HG02588 (cell line): ENCODE measurements at regions not wholly inside any gene's neighbourhood (a gene's known extent, or its start where the extent isn't known, plus 50 kb on each side); places are given as distances from the start of the nearest gene placed in this dataset.
"Not testable (repeated sequence)": the region's sequence is repeated elsewhere in the genome, so short reads cannot be mapped to it uniquely, and the experiment has no call there.

Experiments used
- ATAC-seq: cut with Tn5 transposase; IDR thresholded peaks from one replicate; pipeline ENCODE4 v1.9.1; 2021; ENCODE audit warnings: mild to moderate bottlenecking, moderate library complexity; ENCODE audit not compliant: unreplicated experiment

DNA sequence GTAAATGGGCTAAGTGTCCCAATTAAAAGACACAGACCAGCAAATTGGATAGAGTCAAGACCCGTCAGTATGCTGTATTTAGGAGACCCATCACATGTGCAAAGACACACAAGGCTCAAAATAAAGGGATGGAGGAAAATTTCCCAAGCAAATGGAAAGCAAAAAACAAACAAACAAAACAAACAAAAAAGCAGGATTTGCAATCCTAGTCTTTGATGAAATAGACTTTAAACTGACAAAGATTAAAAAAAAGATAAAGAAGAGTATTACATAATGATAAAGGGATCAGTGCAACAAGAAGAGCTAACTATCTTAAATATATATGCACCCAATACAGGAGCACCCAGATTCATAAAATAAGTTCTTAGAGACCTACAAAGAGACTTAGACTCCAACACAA is 429.6 kb downstream of the MAT2B start:
- not testable (repeated sequence) for ATAC-seq

DNA sequence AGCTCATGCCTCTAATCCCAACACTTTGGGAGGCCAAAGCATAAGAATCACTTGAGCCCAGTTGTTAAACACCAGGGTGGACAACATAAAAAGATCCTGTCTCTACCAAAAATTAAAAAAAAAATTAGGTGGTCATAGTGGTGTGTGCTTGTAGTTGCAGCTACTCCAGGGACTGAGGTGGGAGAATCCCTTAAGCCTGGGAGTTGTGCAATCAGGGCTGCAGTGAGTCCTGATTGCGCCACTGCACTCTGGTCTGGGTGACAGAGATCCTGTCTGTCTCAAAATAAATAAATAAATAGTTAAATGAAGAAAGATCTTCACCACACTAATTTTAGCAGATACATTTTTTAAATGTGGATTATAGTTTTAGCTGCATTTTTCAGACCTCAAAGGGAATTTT is 433.2 kb downstream of the MAT2B start:
- ATAC-seq: no peak

DNA sequence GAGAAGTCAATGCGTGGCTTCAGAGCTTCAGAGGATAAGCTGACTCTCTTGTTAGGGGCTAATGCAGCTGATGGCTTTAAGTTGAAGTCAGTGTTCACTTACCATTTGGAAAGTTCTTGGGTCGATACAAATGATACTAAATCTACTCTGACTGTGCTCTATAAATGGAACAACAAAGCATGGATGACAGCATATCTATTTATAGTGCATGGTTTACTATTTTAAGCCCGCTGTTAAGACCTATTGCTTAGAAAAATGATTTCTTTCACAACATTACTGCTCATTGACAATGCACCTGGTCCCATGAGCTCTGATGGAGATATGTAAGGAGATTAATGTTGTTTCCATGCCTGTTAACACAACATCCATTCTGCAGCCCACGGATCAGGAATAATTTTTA is 435.7 kb downstream of the MAT2B start:
- ATAC-seq: no peak

DNA sequence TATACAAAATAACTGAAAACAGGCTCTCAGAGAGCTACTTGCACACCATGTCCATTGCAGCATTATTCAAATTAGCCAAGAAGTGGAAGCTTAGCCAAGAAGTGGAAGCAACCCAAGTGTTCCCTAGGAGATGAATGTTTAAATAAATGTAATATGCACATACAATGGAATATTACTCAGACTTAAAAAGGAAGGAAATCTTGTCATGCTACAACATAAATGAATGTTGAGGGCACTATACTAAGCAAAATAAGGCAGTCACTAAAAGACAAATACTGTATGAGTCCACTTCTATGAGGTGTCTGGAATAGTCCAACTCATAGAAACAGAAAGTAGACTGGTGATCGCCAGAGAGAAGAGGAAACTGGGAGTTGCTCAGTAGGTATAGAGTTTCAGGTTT is 438.1 kb downstream of the MAT2B start:
- ATAC-seq: peak; percentile 53

DNA sequence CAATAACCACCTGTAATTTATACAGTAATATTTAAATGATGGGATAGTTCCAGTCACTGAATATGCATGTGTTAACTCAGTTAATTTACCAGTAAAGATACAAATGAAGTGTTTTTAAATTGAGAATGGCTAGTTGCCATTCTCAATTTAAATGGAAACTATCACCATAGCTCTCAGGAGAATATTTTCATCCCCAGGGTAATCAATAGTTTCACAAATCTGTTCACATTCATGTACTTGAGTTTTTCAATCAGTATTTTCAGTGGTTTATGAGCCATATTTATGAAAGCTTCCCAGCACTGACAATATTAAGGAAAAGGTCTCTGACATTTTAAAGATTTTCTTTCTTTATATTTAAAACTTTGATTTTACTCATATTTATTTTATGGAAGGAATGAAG is 439.3 kb downstream of the MAT2B start:
- ATAC-seq: no peak

DNA sequence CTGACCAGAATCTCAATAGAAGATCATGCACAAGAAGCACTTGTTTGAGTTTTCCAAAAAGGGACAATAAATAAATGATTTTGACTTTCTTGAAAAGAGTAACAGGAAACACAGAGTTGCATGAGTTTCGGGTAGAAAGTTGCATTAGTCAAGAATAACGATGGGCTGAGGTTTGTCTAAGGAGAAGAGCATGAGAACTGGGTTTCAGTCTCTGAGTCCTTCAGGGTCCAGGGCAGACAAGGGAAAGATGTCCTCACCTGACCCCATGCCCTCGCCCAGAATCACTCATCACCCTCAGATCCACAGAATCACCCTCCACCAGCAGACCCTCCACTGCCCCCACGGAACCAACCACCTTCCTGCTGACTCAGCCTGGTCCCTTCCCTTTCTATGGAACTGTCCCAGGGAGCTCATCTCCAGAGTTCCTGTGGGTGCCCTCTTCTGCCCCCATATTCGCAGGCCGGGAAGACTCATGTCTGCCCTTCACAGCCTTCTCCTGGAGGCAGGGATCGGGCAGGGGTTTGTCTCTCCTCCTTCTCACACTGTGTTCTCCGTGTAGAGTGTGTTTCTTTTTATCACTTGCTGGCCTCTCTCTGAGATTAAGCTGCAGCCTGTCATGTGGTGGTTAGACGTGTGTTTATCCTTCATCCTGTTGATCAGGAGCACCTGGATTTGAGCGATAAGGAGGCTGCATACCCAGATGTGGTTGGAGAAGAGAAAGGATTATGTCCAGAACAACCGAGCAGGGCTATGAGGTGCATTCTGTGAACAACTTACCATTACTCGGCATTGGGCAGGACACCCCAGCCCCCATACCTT is 442.6 kb downstream of the MAT2B start:
- no peak for ATAC-seq

DNA sequence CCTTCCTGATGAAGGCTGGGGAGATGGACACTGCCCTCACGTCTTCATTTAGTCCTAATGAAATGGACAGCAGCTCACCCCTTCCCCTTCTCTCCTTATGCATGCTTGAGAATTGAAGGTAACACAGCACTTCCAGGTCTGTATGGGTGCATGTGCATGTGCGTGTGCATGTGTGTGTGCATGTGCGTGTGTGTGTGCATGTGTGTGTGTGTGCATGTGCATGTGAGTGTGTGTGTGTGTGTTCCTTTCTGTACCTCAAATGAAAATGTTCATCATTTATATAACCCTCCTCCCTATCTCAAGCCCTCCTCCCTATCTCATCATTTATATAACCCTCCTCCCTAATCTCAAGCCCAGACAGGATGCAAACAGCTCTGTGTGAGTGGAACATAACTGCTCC is 444.8 kb downstream of the MAT2B start:
- ATAC-seq: no peak

DNA sequence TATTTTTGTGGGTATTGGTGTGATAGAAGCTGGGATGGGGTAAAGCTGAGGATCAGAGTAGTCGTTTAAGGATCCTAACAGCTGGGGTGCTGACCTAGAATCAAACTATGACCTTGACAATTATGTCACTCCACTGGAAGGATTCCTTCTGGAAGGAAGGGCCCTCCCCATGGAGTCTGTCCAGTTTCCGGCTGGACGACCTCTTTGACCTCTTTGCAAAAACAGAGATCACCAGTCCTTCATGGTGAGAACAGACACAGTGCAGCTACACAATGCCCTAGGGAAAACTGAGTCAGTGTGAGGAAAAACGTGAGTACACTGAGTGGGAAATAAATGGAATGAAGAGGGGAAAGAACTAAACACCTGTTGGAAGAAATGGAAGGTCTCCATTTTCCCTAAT is 445.6 kb downstream of the MAT2B start:
- no peak for ATAC-seq

DNA sequence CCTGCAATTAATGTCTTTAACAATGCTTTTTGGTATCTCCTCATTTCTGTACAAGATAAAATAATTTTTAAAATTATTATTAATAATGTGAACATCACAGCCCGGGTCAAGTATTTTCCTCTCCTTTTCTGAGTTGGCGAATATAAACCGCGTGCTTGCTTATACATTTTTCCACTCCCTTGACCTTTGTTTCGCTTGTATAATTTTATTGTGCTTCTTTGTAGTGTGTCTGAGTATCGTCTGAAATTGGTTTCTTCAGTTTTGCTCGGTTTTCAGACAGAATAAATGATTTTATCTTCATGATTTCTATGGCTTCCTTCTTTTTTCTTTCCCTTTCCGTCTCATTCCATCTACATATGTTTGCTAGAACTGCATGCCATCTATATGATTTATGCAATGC is 448.5 kb downstream of the MAT2B start:
- ATAC-seq: no peak

DNA sequence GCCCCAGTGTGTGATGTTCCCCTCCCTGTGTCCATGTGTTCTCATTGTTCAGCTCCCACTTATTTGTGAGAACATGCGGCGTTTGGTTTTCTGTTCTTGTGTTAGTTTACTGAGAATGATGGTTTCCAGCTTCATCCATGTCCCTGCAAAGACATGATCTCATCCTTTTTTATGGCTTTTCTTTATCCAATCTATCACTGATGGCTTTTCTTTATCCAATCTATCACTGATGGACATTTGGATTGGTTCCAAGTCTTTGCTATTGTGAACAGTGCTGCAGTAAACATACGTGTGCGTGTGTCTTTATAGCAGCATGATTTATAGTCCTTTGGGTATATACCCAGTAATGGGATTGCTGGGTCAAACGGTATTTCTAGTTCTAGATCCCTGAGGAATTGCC is 455.8 kb downstream of the MAT2B start:
- ATAC-seq: not testable (repeated sequence)

DNA sequence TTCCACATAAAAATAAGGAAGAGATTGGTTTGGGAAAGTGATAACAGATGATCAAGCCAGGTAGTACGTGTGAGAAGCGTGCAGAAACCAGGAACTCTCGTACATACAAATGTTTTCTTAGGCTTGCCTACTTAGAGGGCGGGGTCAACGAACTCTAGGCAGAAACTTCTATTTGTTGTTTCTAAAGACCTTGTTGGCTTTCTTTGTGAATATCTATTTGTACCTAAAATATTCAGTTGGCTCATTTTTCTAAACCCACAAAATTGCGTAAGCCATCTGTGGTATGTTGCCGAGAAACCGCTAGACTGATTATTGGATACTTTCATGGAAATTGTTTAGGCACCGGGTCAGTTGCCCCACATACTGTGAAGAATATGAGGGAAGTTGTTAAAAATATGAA is 458.5 kb downstream of the MAT2B start:
- ATAC-seq: no peak

DNA sequence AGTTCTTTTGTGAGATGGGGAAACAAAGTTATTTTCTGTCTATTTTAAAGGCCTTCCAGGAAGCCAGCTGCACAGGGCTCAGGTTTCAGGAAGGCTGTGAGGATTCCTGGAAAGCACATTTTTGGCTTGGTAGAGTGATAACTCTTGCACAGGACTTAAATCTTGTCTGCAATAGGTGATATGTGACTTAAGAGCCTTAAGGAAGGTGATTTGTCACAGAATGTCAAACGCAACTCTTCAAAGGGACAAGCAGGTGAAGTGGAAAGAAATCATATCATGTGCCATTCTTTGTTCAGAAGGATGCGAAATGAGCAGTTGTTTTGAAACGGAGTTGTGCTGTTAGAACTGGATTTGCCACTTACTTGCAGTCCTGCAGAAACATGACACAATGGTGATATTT is 459.3 kb downstream of the MAT2B start:
- no peak for ATAC-seq

DNA sequence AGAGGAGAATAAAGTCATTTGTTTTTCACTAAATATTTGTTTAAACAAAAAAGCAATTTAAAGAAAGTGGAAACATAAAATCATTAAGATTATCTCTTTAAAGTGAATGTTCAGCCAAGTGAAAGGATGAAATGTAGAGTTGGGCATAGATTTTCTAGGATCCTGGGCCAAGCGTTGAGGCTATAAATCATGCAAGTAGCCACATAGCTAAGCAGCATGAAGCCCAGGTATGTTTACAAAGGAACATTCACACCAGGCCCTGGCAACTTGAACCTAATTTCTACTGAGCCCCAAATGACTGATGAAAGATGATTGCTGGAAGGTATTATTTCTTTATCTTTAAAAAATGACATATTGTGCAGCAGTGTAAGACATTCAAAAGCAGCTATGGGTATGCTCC is 461.8 kb downstream of the MAT2B start:
- no peak for ATAC-seq

DNA sequence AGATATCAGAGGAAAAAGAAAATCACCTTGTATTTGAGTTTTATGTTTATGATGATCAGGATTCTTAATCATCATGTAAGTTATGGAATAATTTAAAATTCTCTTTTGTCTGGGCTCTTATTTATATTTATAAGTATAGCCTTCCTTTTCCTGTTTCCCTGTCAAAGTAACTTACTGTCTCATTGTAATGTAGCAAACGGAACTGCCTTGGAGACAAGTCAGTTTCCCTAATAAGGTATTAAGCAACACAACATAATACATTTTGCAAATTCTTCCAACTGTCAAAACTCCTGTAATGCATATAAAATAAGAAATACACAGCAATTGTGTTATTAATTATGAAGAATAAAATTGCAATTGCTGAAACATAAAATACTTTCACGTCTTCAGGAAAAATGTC is 463.2 kb downstream of the MAT2B start:
- ATAC-seq: no peak

DNA sequence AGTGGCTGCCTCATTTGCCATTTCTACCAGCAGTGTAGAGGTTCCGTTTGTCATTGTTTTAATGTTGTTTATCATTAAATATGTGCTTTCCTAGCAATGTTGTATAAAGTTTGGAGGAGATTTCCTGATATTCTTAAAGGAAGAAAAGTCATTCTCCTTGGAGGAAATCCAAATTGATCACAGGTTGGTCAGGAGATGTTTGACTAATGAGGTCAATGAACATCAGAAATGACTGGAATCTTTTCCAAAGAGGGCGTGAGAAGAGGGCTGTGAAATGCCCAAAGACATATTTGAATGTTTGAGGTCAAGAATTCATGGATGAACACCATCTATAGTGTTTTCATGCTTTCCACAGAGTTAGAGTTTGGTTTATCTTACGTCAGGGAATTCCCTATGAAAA is 471.3 kb downstream of the MAT2B start:
- ATAC-seq: no peak

DNA sequence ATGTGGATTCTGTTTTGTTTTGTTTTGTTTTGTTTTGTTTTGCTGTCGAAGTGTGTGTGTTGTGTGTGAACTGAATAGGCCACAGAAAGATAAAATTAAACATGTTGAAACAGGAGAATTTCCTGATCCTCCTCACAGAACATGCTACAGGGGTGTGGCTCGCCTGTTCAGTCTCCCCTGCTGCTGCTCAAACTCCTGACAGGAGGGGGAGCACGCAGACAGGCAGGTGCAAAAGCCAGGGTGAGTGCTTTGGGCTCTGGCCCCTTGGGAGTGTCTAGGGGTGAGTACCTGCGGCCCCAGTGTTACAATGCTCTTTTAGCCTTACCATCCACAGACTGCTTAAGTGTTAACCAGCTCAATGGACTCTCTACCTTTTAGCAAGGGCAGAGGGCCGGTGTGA is 473.5 kb downstream of the MAT2B start:
- peak; percentile 79 for ATAC-seq

DNA sequence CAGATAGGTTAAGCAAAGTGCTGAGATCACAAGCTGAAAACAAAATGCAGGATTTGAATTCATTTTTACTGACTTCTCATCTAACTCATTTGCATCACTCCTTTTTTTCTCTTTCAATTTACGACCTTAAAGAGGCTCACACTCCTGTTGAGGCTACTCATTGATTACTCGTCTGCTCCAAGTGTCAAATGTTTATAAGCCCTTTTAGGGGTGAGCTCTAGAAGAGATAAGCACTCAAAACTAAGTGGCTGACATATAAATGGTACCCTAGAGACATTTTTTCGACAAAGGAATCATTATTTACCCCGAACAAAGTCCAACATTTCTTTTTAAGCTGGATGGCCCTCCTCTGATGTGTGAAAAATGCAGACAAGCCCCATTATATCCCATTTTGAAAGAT is 483.1 kb downstream of the MAT2B start:
- no peak for ATAC-seq

DNA sequence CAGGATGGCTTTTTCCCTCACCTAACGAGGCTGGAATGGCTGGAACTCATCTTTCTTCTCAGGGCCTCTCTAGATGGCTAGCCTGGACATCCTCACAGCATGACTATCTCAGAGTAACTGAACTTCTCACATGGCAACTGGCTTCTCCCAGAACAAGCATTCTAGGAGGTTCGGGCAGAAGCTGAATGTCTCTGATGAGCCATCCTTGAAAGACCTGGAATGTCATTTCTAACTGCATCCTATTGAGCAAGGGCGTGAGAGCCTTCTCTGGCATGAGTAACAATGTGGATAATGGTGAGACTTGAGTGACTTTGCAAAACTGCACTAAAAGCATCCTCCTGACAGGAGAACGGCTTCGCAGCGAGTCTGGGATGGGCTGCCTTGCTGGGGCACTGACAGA is 487.7 kb downstream of the MAT2B start:
- no peak for ATAC-seq

DNA sequence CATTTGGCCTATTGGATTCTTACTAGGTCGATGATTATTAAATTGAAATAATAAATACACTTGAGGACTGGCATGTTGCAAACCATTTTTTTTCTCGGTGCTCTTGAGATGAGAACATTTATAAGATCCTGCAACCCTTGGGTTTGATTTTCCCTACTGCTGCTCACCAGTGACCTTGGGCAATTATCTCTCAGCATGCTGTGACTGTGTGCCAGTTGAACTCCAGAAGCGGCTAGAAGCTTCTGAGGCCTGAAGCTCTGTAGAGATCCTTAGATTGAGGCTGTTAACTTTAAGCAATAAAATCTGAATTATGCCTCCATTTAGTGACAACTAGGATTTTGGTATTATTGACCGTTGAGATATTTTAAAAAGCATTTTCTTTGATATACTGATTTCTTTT is 489.8 kb downstream of the MAT2B start:
- no peak for ATAC-seq

DNA sequence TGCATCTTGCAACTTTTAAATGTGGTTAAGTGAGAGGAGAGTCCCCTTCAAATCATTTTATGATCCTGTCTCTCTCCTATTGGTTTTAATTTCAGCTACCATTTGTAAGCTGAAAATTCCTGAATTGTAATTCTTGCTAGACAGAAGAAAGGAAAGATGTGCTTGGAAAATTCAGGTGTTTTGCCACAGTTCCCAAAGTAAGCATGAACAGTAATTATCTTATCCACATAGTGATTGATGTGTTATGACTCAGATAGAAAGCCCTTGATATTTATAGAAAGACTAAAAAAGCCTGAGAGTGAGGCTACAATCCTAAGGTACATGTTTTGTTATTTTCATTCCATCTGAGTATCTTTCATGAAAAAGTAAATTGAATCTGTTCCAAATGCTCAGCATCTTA is 492.5 kb downstream of the MAT2B start:
- ATAC-seq: no peak

DNA sequence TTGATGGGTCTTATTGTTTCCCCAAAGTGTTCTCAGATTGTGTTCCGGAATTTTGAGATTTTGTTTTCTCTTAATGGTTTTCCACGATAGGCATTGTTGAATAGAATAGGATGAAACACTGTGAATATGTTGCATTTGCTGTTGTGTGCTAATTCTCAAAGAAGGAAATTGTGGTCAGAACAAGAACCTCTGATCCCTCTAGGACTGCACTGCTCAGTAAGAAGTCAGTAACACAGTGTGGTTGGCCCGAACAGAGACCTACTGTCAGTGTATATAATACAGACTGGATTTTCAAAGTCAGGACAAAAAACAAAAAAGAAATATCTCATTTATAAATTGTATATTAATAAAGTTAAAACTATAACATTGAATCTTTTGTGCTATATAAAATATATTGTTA is 494.8 kb downstream of the MAT2B start:
- no peak for ATAC-seq

DNA sequence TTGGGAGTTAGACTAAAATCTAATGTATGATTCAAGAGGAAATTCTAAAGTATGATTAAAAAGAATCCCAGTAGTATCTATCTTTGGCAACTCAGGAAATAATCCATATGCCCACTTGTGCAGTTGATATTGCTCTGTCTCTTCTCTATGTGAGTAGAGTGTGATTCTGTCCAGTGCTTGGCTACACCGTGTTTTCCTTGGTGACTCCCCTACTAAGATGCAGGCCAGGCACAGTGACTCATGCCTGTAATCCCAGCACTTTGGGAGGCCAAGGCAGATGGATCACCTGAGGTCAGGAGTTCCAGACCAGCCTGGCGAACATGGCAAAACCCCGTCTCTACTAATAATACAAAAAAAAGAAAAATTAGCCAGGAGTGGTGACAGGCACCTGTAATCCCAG is 495.4 kb downstream of the MAT2B start:
- ATAC-seq: no peak

DNA sequence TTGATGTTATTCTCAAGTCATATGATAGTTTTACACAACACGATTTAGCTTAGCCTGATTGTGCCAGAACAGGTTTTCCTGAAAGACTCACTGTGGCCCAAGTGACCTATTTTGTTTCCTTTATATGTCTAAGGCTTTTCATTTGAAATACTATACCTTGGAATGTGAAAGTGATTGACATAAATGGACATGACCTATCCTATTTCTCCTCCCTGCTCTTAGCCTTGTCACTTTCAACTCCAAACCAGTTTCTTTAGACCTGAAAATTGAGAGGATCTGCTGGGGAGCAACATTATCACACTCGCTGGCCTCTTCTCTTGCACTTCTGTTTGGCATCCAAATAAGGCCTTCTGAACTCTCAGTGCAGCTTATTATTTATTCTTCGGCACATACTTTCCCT is 496.8 kb downstream of the MAT2B start:
- ATAC-seq: no peak
